ENCODE measurements at regions not wholly inside any gene's neighbourhood (a gene's known extent, or its start where the extent isn't known, plus 50 kb on each side); places are given as distances from the start of the nearest gene placed in this dataset.

- H3K27ac ChIP-seq (ENCODE audit: low read length): no peak overlapping the region
- WGBS: 74% methylated on average over 4 of the region's 4 CpGs
Observed at GRCh38 chr5:119833176-119833575, 203.8 kb downstream of the FAM170A start.

DNA sequence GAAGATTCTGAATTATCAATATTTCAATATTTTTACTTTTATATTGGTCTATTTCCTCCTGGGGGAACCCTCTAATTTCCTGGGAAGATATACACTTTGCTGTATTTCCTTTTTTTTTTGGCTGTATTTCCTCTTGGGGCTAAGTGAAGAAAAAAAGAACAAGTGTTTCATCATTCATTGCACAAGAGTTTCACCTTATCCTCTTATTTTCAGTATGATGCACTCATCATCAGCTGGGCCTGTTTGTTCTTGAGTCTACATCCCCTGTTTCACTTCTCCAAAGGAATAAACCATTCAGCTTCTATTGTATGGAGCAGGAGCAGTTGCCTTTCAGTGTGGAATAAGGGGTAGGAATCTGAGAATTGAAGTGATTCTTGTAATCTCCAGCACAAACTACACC lies 210.8 kb downstream of the FAM170A start:
- DNase-seq: no peak
- intact Hi-C loops (cut with DNase I): no loop called here
- Histone ChIP-seq H3K4me1 (ENCODE audit: control insufficient read depth, insufficient read depth, low read length) (no peaks in the 10 kb centered on the region), H3K27me3 (ENCODE audit: control insufficient read depth, insufficient read depth) (no peaks in the 10 kb centered on the region), H3K4me3 (ENCODE audit: low read length) (no peak overlapping the region), H3K27ac (ENCODE audit: low read length) (no peak overlapping the region), H3K9me3 (ENCODE audit: control insufficient read depth, low read length) (no peaks in the 10 kb centered on the region)
- no peak for ATAC-seq

More at GRCh38 chr5:119833176-119833575, 203.8 kb downstream of the FAM170A start:
- Histone ChIP-seq H3K27me3 (ENCODE audit: control insufficient read depth, insufficient read depth) (no peaks in the 10 kb centered on the region), H3K4me3 (ENCODE audit: low read length) (no peak overlapping the region), H3K9me3 (ENCODE audit: control insufficient read depth, low read length) (no peaks in the 10 kb centered on the region), H3K4me1 (ENCODE audit: control insufficient read depth, insufficient read depth, low read length) (no peaks in the 10 kb centered on the region)
- DNase-seq: no peak
- no peak for ATAC-seq
- intact Hi-C loops (cut with DNase I): no loop called here

DNA sequence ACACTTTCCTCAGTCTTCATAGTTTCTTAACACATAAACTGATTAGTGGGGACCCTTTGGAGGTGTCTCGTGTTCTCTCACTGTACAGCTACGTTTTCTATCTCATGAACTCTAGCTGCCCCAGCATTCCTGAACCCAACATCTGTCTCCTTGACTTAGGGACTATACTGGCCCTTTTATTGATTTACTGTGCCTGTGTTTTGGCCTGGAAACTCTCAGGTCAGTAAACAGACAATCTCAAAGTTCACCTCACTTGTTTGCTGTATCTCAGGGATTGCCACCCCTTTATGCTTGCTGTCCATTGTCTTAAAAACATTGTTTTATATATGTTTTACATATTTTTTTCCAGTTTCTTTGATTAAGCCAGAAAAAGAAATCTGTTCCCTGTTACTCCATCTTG lies 222.8 kb downstream of the FAM170A start:
- no peak for DNase-seq
- no peak overlapping the region for H3K27ac ChIP-seq (ENCODE audit: low read length)
- H3K4me3 ChIP-seq (ENCODE audit: low read length): no peak overlapping the region
- no peaks in the 10 kb centered on the region for H3K27me3 ChIP-seq (ENCODE audit: control insufficient read depth, insufficient read depth)
- 32% methylated on average over 2 of the region's 2 CpGs for WGBS
- H3K9me3 ChIP-seq (ENCODE audit: control insufficient read depth, low read length): no peaks in the 10 kb centered on the region
- intact Hi-C loops (cut with DNase I): no loop called here
- H3K4me1 ChIP-seq (ENCODE audit: control insufficient read depth, insufficient read depth, low read length): no peaks in the 10 kb centered on the region
- no peak for ATAC-seq

- intact Hi-C loops (cut with DNase I): no loop called here
- H3K4me3 ChIP-seq (ENCODE audit: low read length): no peak overlapping the region
- no peaks in the 10 kb centered on the region for H3K9me3 ChIP-seq (ENCODE audit: control insufficient read depth, low read length)
- H3K27ac ChIP-seq (ENCODE audit: low read length): no peak overlapping the region
- no peaks in the 10 kb centered on the region for H3K4me1 ChIP-seq (ENCODE audit: control insufficient read depth, insufficient read depth, low read length)
- DNase-seq (no peak), ATAC-seq (no peak)
- H3K27me3 ChIP-seq (ENCODE audit: control insufficient read depth, insufficient read depth): no peaks in the 10 kb centered on the region
Observed at GRCh38 chr5:119860463-119860862, 231.1 kb downstream of the FAM170A start.

GRCh38 chr5:119862619-119863018 lies 233.3 kb downstream of the FAM170A start:
- H3K27me3 ChIP-seq (ENCODE audit: control insufficient read depth, insufficient read depth): no peaks in the 10 kb centered on the region
- no peak for ATAC-seq
- H3K4me1 ChIP-seq (ENCODE audit: control insufficient read depth, insufficient read depth, low read length): no peaks in the 10 kb centered on the region
- intact Hi-C loops (cut with DNase I): no loop called here
- H3K4me3 ChIP-seq (ENCODE audit: low read length): no peak overlapping the region
- no peak overlapping the region for H3K27ac ChIP-seq (ENCODE audit: low read length)
- WGBS: 73% methylated on average over 4 of the region's 4 CpGs
- no peak for DNase-seq
- no peaks in the 10 kb centered on the region for H3K9me3 ChIP-seq (ENCODE audit: control insufficient read depth, low read length)

- Histone ChIP-seq H3K27me3 (ENCODE audit: control insufficient read depth, insufficient read depth) (no peaks in the 10 kb centered on the region), H3K4me3 (ENCODE audit: low read length) (no peak overlapping the region), H3K4me1 (ENCODE audit: control insufficient read depth, insufficient read depth, low read length) (no peaks in the 10 kb centered on the region), H3K27ac (ENCODE audit: low read length) (no peak overlapping the region), H3K9me3 (ENCODE audit: control insufficient read depth, low read length) (no peaks in the 10 kb centered on the region)
- intact Hi-C loops (cut with DNase I): no loop called here
- DNase-seq (no peak), ATAC-seq (no peak)
Observed at GRCh38 chr5:119864286-119864685, 234.9 kb downstream of the FAM170A start.

DNA sequence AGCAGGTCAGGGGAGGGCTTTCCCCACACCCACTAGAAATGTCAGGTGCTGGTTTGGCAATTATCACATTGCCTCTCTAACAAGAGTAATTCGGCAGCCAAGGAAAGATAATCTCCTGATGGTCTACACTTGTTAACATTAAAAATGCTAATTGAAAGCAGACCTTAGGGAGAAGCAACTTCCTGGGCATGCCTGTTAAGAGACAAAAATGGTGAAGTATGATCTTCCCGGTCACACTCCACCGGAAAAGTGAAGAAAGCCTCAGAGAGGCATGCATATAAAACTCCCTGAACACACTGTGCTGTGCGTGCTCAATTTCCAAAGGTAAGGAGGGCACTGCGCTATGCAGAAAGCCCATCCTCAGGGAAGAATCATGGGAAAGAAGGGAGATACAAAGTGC lies 244.3 kb downstream of the FAM170A start:
- no peaks in the 10 kb centered on the region for H3K9me3 ChIP-seq (ENCODE audit: control insufficient read depth, low read length)
- 80% methylated on average over 5 of the region's 5 CpGs for WGBS
- H3K27me3 ChIP-seq (ENCODE audit: control insufficient read depth, insufficient read depth): no peaks in the 10 kb centered on the region
- ATAC-seq (no peak), DNase-seq (no peak)
- no peak overlapping the region for H3K27ac ChIP-seq (ENCODE audit: low read length)
- H3K4me3 ChIP-seq (ENCODE audit: low read length): no peak overlapping the region
- intact Hi-C loops (cut with DNase I): no loop called here
- H3K4me1 ChIP-seq (ENCODE audit: control insufficient read depth, insufficient read depth, low read length): no peaks in the 10 kb centered on the region

GRCh38 chr5:119876522-119876921 lies 247.2 kb downstream of the FAM170A start:
- Histone ChIP-seq H3K27ac (ENCODE audit: low read length) (no peak overlapping the region), H3K4me3 (ENCODE audit: low read length) (no peak overlapping the region), H3K4me1 (ENCODE audit: control insufficient read depth, insufficient read depth, low read length) (no peaks in the 10 kb centered on the region), H3K27me3 (ENCODE audit: control insufficient read depth, insufficient read depth) (no peaks in the 10 kb centered on the region), H3K9me3 (ENCODE audit: control insufficient read depth, low read length) (no peaks in the 10 kb centered on the region)
- intact Hi-C loops (cut with DNase I): no loop called here
- no peak for DNase-seq
- no peak for ATAC-seq

- WGBS: 60% methylated on average over 2 of the region's 2 CpGs
Observed at GRCh38 chr5:119878712-119879111, 249.4 kb downstream of the FAM170A start.

DNA sequence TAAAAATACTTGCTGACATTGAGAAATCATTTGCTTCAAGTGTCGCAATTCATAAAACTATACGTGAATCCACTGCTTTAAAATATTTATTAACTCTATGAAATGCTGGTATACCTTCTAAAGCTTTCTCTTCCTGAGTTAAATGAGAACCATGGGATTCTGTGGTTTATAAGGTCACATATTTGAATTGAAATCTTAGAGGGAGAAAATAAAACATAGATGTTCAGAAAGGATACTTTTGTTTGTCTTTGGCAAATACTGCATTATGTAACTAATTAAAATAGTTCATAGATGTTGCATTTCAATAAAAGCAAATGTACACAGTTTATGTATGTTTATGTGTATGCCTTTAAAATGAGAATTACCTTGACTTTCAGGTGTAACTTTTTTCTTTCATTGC lies 250.1 kb downstream of the FAM170A start:
- WGBS: 73% methylated on average over 2 of the region's 2 CpGs
- no peak for ATAC-seq
- intact Hi-C loops (cut with DNase I): no loop called here
- H3K4me3 ChIP-seq (ENCODE audit: low read length): no peak overlapping the region
- DNase-seq: no peak
- H3K27ac ChIP-seq (ENCODE audit: low read length): no peak overlapping the region
- H3K9me3 ChIP-seq (ENCODE audit: control insufficient read depth, low read length): no peaks in the 10 kb centered on the region
- no peaks in the 10 kb centered on the region for H3K4me1 ChIP-seq (ENCODE audit: control insufficient read depth, insufficient read depth, low read length)
- no peaks in the 10 kb centered on the region for H3K27me3 ChIP-seq (ENCODE audit: control insufficient read depth, insufficient read depth)

More at GRCh38 chr5:119878712-119879111, 249.4 kb downstream of the FAM170A start:
- Histone ChIP-seq H3K4me1 (ENCODE audit: control insufficient read depth, insufficient read depth, low read length) (no peaks in the 10 kb centered on the region), H3K27me3 (ENCODE audit: control insufficient read depth, insufficient read depth) (no peaks in the 10 kb centered on the region), H3K27ac (ENCODE audit: low read length) (no peak overlapping the region), H3K9me3 (ENCODE audit: control insufficient read depth, low read length) (no peaks in the 10 kb centered on the region), H3K4me3 (ENCODE audit: low read length) (no peak overlapping the region)
- intact Hi-C loops (cut with DNase I): no loop called here
- DNase-seq (no peak), ATAC-seq (no peak)

GRCh38 chr5:119895066-119895465 lies 265.7 kb downstream of the FAM170A start:
- 66% methylated on average over 2 of the region's 2 CpGs for WGBS
- no peak overlapping the region for H3K27ac ChIP-seq (ENCODE audit: low read length)
- no peak for DNase-seq
- intact Hi-C loops (cut with DNase I): no loop called here
- no peaks in the 10 kb centered on the region for H3K9me3 ChIP-seq (ENCODE audit: control insufficient read depth, low read length)
- H3K4me1 ChIP-seq (ENCODE audit: control insufficient read depth, insufficient read depth, low read length): no peaks in the 10 kb centered on the region
- no peaks in the 10 kb centered on the region for H3K27me3 ChIP-seq (ENCODE audit: control insufficient read depth, insufficient read depth)
- ATAC-seq: no peak
- no peak overlapping the region for H3K4me3 ChIP-seq (ENCODE audit: low read length)

GRCh38 chr5:119896826-119897536 lies 267.6 kb downstream of the FAM170A start:
- no peak for DNase-seq
- 35% methylated on average over 2 of the region's 2 CpGs for WGBS
- Histone ChIP-seq H3K4me3 (ENCODE audit: low read length) (no peak overlapping the region), H3K27me3 (ENCODE audit: control insufficient read depth, insufficient read depth) (no peaks in the 10 kb centered on the region), H3K9me3 (ENCODE audit: control insufficient read depth, low read length) (no peaks in the 10 kb centered on the region), H3K4me1 (ENCODE audit: control insufficient read depth, insufficient read depth, low read length) (no peaks in the 10 kb centered on the region), H3K27ac (ENCODE audit: low read length) (no peak overlapping the region)
- ATAC-seq: no peak
- intact Hi-C loops (cut with DNase I): no loop called here
